Lung (tissue), 11 donors: ENCODE measurements at regions not wholly inside any gene's neighbourhood (a gene's known extent, or its start where the extent isn't known, plus 50 kb on each side); places are given as distances from the start of the nearest gene placed in this dataset.

ENCODE experiments used
- ATAC-seq: fragments of 200-7000 bp; cut with Tn5 transposase; one replicate; pipeline ENCODE4 v1.9.1; 2020; ENCODE audit warnings: moderate number of reproducible peaks; ENCODE audit not compliant: insufficient read depth, low FRiP score
- DNase-seq, 3 donors: peaks; one replicate each; pipeline ENCODE4 v3.0.0-alpha.2; 2013 to 2017
- H3K27ac ChIP-seq, 2 donors: one replicate each; pipeline ENCODE4 v1.5.1; 2013; ENCODE audit warnings: mild to moderate bottlenecking in 2 of 2, moderate library complexity in 2 of 2, control low read depth in 1 of 2, inconsistent platforms in 1 of 2, low read depth in 1 of 2, low read length in 1 of 2
- H3K27me3 ChIP-seq, 3 donors: one replicate each; pipeline ENCODE4 v1.5.1; 2013; ENCODE audit warnings: low read length in 2 of 3; ENCODE audit not compliant: control insufficient read depth in 3 of 3, insufficient read depth in 3 of 3
- H3K36me3 ChIP-seq, 4 donors: one replicate each; pipeline ENCODE4 v1.5.1; 2013; ENCODE audit warnings: low read length in 4 of 4, mild to moderate bottlenecking in 1 of 4, moderate library complexity in 1 of 4; ENCODE audit not compliant: control insufficient read depth in 4 of 4, insufficient read depth in 4 of 4
- H3K4me1 ChIP-seq, 5 donors: one replicate each; pipeline ENCODE4 v1.5.1; 2013; ENCODE audit warnings: low read length in 5 of 5, mild to moderate bottlenecking in 2 of 5, moderate library complexity in 1 of 5; ENCODE audit not compliant: control insufficient read depth in 5 of 5, insufficient read depth in 5 of 5
- H3K4me3 ChIP-seq: one replicate; pipeline ENCODE4 v1.5.1; 2013; ENCODE audit warnings: mild to moderate bottlenecking, control low read depth, moderate library complexity
- H3K9ac ChIP-seq, 2 donors: one replicate each; pipeline ENCODE4 v1.5.1; 2013; ENCODE audit warnings: low read length in 2 of 2, control low read depth in 1 of 2; ENCODE audit not compliant: insufficient read depth in 1 of 2
- H3K9me3 ChIP-seq, 4 donors: one replicate each; pipeline ENCODE4 v1.5.1; 2013; ENCODE audit warnings: low read length in 3 of 4, mild to moderate bottlenecking in 1 of 4, moderate library complexity in 1 of 4; ENCODE audit not compliant: control insufficient read depth in 4 of 4, insufficient read depth in 3 of 4
- CTCF ChIP-seq: IDR thresholded peaks from 2 replicates; pipeline ENCODE4 v1.5.1; 2012; ENCODE audit warnings: mild to moderate bottlenecking; ENCODE audit errors: control extremely low read depth, extremely low read depth
- WGBS, 2 donors: extraction: QIAGEN DNeasy Blood & Tissue Kit; methylation state at CpG; one replicate each; pipeline ENCODE4 v1.1.7; 2013; 5-methylcytosine and 5-hydroxymethylcytosine counted together
- donor health status: control.
- donor health status: control.
- donor health status: Bipolar disorder and iron deficiency.
- donor health status: healthy.
- donor health status: DM: yes; HTN: yes; CAD: no.

- no peak for DNase-seq
- Histone ChIP-seq H3K27me3 (no peaks in the 10 kb centered on the region), H3K36me3 (no peaks in the 10 kb centered on the region)
Observed at GRCh38 chr2:180150606-180151005, 143.5 kb upstream of the CWC22 start.

GRCh38 chr2:180146541-180146940, 139.4 kb upstream of the CWC22 start:
- peaks cover 0 to 13% (median 0%) of the 10 kb centered on the region in 5 donors for H3K4me1 ChIP-seq
- no peak for TF ChIP-seq CTCF
- H3K4me3 ChIP-seq, result no peak overlapping the region
- DNase-seq (no peak), ATAC-seq (no peak)
- no peak overlapping the region for H3K9ac ChIP-seq
- no peak overlapping the region for H3K27ac ChIP-seq
- no peaks in the 10 kb centered on the region for H3K36me3 ChIP-seq
- 56 to 71% methylated on average over 2 of the region's 2 CpGs for WGBS, 2 donors
- H3K9me3 ChIP-seq, result peaks cover 0 to 2% (median 0%) of the 10 kb centered on the region in 4 donors
- H3K27me3 ChIP-seq, result no peaks in the 10 kb centered on the region

More at GRCh38 chr2:180150606-180151005, 143.5 kb upstream of the CWC22 start:
- H3K9me3 ChIP-seq, result no peaks in the 10 kb centered on the region
- WGBS, 2 donors, result 82 to 92% methylated on average over 1 of the region's 1 CpG
- no peak for ATAC-seq
- TF ChIP-seq CTCF, result no peak
- H3K27ac ChIP-seq, result no peak overlapping the region
- no peak overlapping the region for H3K9ac ChIP-seq
- H3K4me1 ChIP-seq, result peaks cover 0 to 8% (median 0%) of the 10 kb centered on the region in 5 donors
- no peak overlapping the region for H3K4me3 ChIP-seq

- no peak for TF ChIP-seq CTCF
- ATAC-seq, result no peak
- Histone ChIP-seq H3K36me3 (no peaks in the 10 kb centered on the region), H3K9me3 (peaks cover 0 to 2% (median 0%) of the 10 kb centered on the region in 4 donors), H3K4me3 (no peak overlapping the region), H3K9ac (no peak overlapping the region), H3K27me3 (no peaks in the 10 kb centered on the region), H3K27ac (no peak overlapping the region), H3K4me1 (peaks cover 0 to 13% (median 0%) of the 10 kb centered on the region in 5 donors)
- 62 to 83% methylated on average over 1 of the region's 1 CpG for WGBS, 2 donors
- no peak for DNase-seq
Observed at GRCh38 chr2:180146114-180146513, 139.0 kb upstream of the CWC22 start.

GRCh38 chr2:180145163-180145562, 138.1 kb upstream of the CWC22 start:
- Histone ChIP-seq H3K4me3 (no peak overlapping the region), H3K27ac (no peak overlapping the region), H3K27me3 (no peaks in the 10 kb centered on the region), H3K4me1 (peaks cover 0 to 13% (median 0%) of the 10 kb centered on the region in 5 donors), H3K36me3 (no peaks in the 10 kb centered on the region), H3K9ac (no peak overlapping the region), H3K9me3 (peaks cover 0 to 2% (median 0%) of the 10 kb centered on the region in 4 donors)
- DNase-seq, result no peak
- TF ChIP-seq CTCF, result no peak
- ATAC-seq, result no peak
- WGBS, 2 donors, result 80 to 95% methylated on average over 5 of the region's 5 CpGs
